ENCODE measurements at regions not wholly inside any gene's neighbourhood (a gene's known extent, or its start where the extent isn't known, plus 50 kb on each side); places are given as distances from the start of the nearest gene placed in this dataset.

- Histone ChIP-seq H3K27me3 (ENCODE audit: control insufficient read depth in 3 of 3, insufficient read depth in 3 of 3, low read depth in 1 of 3, low read length in 3 of 3) (no peaks in the 10 kb centered on the region), H3K4ac (ENCODE audit: low read length) (no peak overlapping the region), H2AFZ (ENCODE audit: low read length) (peak overlapping the region; percentile 61), H3K79me1 (ENCODE audit: low read depth, low read length) (no peaks in the 10 kb centered on the region), H3K27ac (replicated peaks; ENCODE audit: low read length) (no peak overlapping the region), H3K4me3 (ENCODE audit: low read length in 2 of 2) (no peak overlapping the region), H3K23ac (ENCODE audit: low read depth, low read length, poor library complexity) (no peak overlapping the region), H2BK5ac (ENCODE audit: low read length) (no peak overlapping the region), H4K8ac (ENCODE audit: low read depth, low read length) (no peak overlapping the region), H4K91ac (ENCODE audit: low read depth, low read length, poor library complexity) (no peak overlapping the region), H3K14ac (ENCODE audit: low read length) (no peak overlapping the region), H3K4me1 (ENCODE audit: control insufficient read depth in 2 of 2, insufficient read depth in 1 of 2, low read depth in 1 of 2, low read length in 2 of 2) (peaks cover 0 to 3% of the 10 kb centered on the region in 2 donors), H3K18ac (ENCODE audit: low read length) (no peak overlapping the region), H3K36me3 (replicated peaks in 1 of 2; ENCODE audit: control insufficient read depth in 2 of 2, insufficient read depth in 2 of 2, low read length in 2 of 2) (no peaks in the 10 kb centered on the region), H2BK15ac (ENCODE audit: low read length) (no peak overlapping the region), H2BK120ac (ENCODE audit: low read depth, low read length) (no peak overlapping the region), H3K9me3 (replicated peaks in 1 of 2; ENCODE audit: control insufficient read depth in 2 of 2, insufficient read depth in 1 of 2, low read depth in 1 of 2, low read length in 2 of 2) (no peaks in the 10 kb centered on the region), H3K9ac (ENCODE audit: low read depth, low read length, poor library complexity) (no peak overlapping the region), H3K4me2 (ENCODE audit: insufficient read depth, low read length, poor library complexity, severe bottlenecking) (no peak overlapping the region), H2BK12ac (ENCODE audit: low read length) (no peak overlapping the region), H2AK5ac (ENCODE audit: low read depth, low read length) (no peak overlapping the region)
- no CpG with 5 or more reads among the region's 9 CpGs for WGBS, 2 donors (ENCODE audit: extremely low coverage in 2 of 2, insufficient read length in 2 of 2, insufficient replicate concordance in 1 of 2)
- peak; percentile 65 for DNase-seq (ENCODE audit: low spot score)
Observed at GRCh38 chr14:26984311-26985177, 386.7 kb upstream of the NOVA1 start.

GRCh38 chr14:26987744-26988363 lies 390.0 kb upstream of the NOVA1 start:
- H3K4me1 ChIP-seq (ENCODE audit: control insufficient read depth in 2 of 2, insufficient read depth in 1 of 2, low read depth in 1 of 2, low read length in 2 of 2), result peaks cover 0 to 3% of the 10 kb centered on the region in 2 donors
- no peak overlapping the region for H3K4me2 ChIP-seq (ENCODE audit: insufficient read depth, low read length, poor library complexity, severe bottlenecking)
- peak overlapping the region; percentile 36 for H2AFZ ChIP-seq (ENCODE audit: low read length)
- no peak overlapping the region for H3K27ac ChIP-seq (replicated peaks; ENCODE audit: low read length)
- H2BK5ac ChIP-seq (ENCODE audit: low read length), result no peak overlapping the region
- no peak overlapping the region for H3K9ac ChIP-seq (ENCODE audit: low read depth, low read length, poor library complexity)
- no peaks in the 10 kb centered on the region for H3K36me3 ChIP-seq (replicated peaks in 1 of 2; ENCODE audit: control insufficient read depth in 2 of 2, insufficient read depth in 2 of 2, low read length in 2 of 2)
- H4K8ac ChIP-seq (ENCODE audit: low read depth, low read length), result no peak overlapping the region
- no peak overlapping the region for H3K18ac ChIP-seq (ENCODE audit: low read length)
- H2BK120ac ChIP-seq (ENCODE audit: low read depth, low read length), result no peak overlapping the region
- H3K9me3 ChIP-seq (replicated peaks in 1 of 2; ENCODE audit: control insufficient read depth in 2 of 2, insufficient read depth in 1 of 2, low read depth in 1 of 2, low read length in 2 of 2), result no peaks in the 10 kb centered on the region
- no CpG with 5 or more reads among the region's 7 CpGs for WGBS, 2 donors (ENCODE audit: extremely low coverage in 2 of 2, insufficient read length in 2 of 2, insufficient replicate concordance in 1 of 2)
- no peak overlapping the region for H3K4me3 ChIP-seq (ENCODE audit: low read length in 2 of 2)
- H3K14ac ChIP-seq (ENCODE audit: low read length), result no peak overlapping the region
- H3K23ac ChIP-seq (ENCODE audit: low read depth, low read length, poor library complexity), result no peak overlapping the region
- H3K79me1 ChIP-seq (ENCODE audit: low read depth, low read length), result no peaks in the 10 kb centered on the region
- DNase-seq (ENCODE audit: low spot score), result no peak
- no peak overlapping the region for H4K91ac ChIP-seq (ENCODE audit: low read depth, low read length, poor library complexity)
- H2AK5ac ChIP-seq (ENCODE audit: low read depth, low read length), result no peak overlapping the region
- no peaks in the 10 kb centered on the region for H3K27me3 ChIP-seq (ENCODE audit: control insufficient read depth in 3 of 3, insufficient read depth in 3 of 3, low read depth in 1 of 3, low read length in 3 of 3)
- no peak overlapping the region for H2BK15ac ChIP-seq (ENCODE audit: low read length)
- H2BK12ac ChIP-seq (ENCODE audit: low read length), result no peak overlapping the region
- H3K4ac ChIP-seq (ENCODE audit: low read length), result no peak overlapping the region

- no peak overlapping the region for H3K27ac ChIP-seq (replicated peaks; ENCODE audit: low read length)
- H3K4me1 ChIP-seq (ENCODE audit: control insufficient read depth in 2 of 2, insufficient read depth in 1 of 2, low read depth in 1 of 2, low read length in 2 of 2), result no peaks in the 10 kb centered on the region
- H3K4me3 ChIP-seq (ENCODE audit: low read length in 2 of 2), result no peak overlapping the region
- no peak overlapping the region for H3K4ac ChIP-seq (ENCODE audit: low read length)
- no peak overlapping the region for H3K4me2 ChIP-seq (ENCODE audit: insufficient read depth, low read length, poor library complexity, severe bottlenecking)
- no peak overlapping the region for H2BK15ac ChIP-seq (ENCODE audit: low read length)
- no peak overlapping the region for H2AK5ac ChIP-seq (ENCODE audit: low read depth, low read length)
- H2BK5ac ChIP-seq (ENCODE audit: low read length), result no peak overlapping the region
- no peak overlapping the region for H2AFZ ChIP-seq (ENCODE audit: low read length)
- no peaks in the 10 kb centered on the region for H3K9me3 ChIP-seq (replicated peaks in 1 of 2; ENCODE audit: control insufficient read depth in 2 of 2, insufficient read depth in 1 of 2, low read depth in 1 of 2, low read length in 2 of 2)
- no peaks in the 10 kb centered on the region for H3K27me3 ChIP-seq (ENCODE audit: control insufficient read depth in 3 of 3, insufficient read depth in 3 of 3, low read depth in 1 of 3, low read length in 3 of 3)
- no peaks in the 10 kb centered on the region for H3K79me1 ChIP-seq (ENCODE audit: low read depth, low read length)
- no peak for DNase-seq (ENCODE audit: low spot score)
- H3K23ac ChIP-seq (ENCODE audit: low read depth, low read length, poor library complexity), result no peak overlapping the region
- no peaks in the 10 kb centered on the region for H3K36me3 ChIP-seq (replicated peaks in 1 of 2; ENCODE audit: control insufficient read depth in 2 of 2, insufficient read depth in 2 of 2, low read length in 2 of 2)
- H3K9ac ChIP-seq (ENCODE audit: low read depth, low read length, poor library complexity), result no peak overlapping the region
- no peak overlapping the region for H4K8ac ChIP-seq (ENCODE audit: low read depth, low read length)
- no peak overlapping the region for H3K14ac ChIP-seq (ENCODE audit: low read length)
- no peak overlapping the region for H2BK120ac ChIP-seq (ENCODE audit: low read depth, low read length)
- no peak overlapping the region for H4K91ac ChIP-seq (ENCODE audit: low read depth, low read length, poor library complexity)
- no peak overlapping the region for H2BK12ac ChIP-seq (ENCODE audit: low read length)
- no peak overlapping the region for H3K18ac ChIP-seq (ENCODE audit: low read length)
Observed at GRCh38 chr14:26990946-26991345, 393.1 kb upstream of the NOVA1 start.

GRCh38 chr14:26992403-26993115 lies 394.7 kb upstream of the NOVA1 start:
- no peak overlapping the region for H4K8ac ChIP-seq (ENCODE audit: low read depth, low read length)
- H3K9me3 ChIP-seq (replicated peaks in 1 of 2; ENCODE audit: control insufficient read depth in 2 of 2, insufficient read depth in 1 of 2, low read depth in 1 of 2, low read length in 2 of 2), result no peaks in the 10 kb centered on the region
- 100% methylated on average over 2 of the region's 3 CpGs; no CpG with 5 or more reads in 1 of the 2 donors for WGBS, 2 donors (ENCODE audit: extremely low coverage in 2 of 2, insufficient read length in 2 of 2, insufficient replicate concordance in 1 of 2)
- no peak for DNase-seq (ENCODE audit: low spot score)
- H3K4me2 ChIP-seq (ENCODE audit: insufficient read depth, low read length, poor library complexity, severe bottlenecking), result no peak overlapping the region
- no peak overlapping the region for H2BK15ac ChIP-seq (ENCODE audit: low read length)
- H3K23ac ChIP-seq (ENCODE audit: low read depth, low read length, poor library complexity), result no peak overlapping the region
- H4K91ac ChIP-seq (ENCODE audit: low read depth, low read length, poor library complexity), result no peak overlapping the region
- no peaks in the 10 kb centered on the region for H3K4me1 ChIP-seq (ENCODE audit: control insufficient read depth in 2 of 2, insufficient read depth in 1 of 2, low read depth in 1 of 2, low read length in 2 of 2)
- H3K27me3 ChIP-seq (ENCODE audit: control insufficient read depth in 3 of 3, insufficient read depth in 3 of 3, low read depth in 1 of 3, low read length in 3 of 3), result no peaks in the 10 kb centered on the region
- H3K4ac ChIP-seq (ENCODE audit: low read length), result no peak overlapping the region
- no peak overlapping the region for H2BK12ac ChIP-seq (ENCODE audit: low read length)
- no peak overlapping the region for H3K27ac ChIP-seq (replicated peaks; ENCODE audit: low read length)
- no peak overlapping the region for H3K4me3 ChIP-seq (ENCODE audit: low read length in 2 of 2)
- H3K36me3 ChIP-seq (replicated peaks in 1 of 2; ENCODE audit: control insufficient read depth in 2 of 2, insufficient read depth in 2 of 2, low read length in 2 of 2), result no peaks in the 10 kb centered on the region
- H3K14ac ChIP-seq (ENCODE audit: low read length), result no peak overlapping the region
- H2BK120ac ChIP-seq (ENCODE audit: low read depth, low read length), result no peak overlapping the region
- no peaks in the 10 kb centered on the region for H3K79me1 ChIP-seq (ENCODE audit: low read depth, low read length)
- no peak overlapping the region for H2AK5ac ChIP-seq (ENCODE audit: low read depth, low read length)
- H2AFZ ChIP-seq (ENCODE audit: low read length), result no peak overlapping the region
- H3K18ac ChIP-seq (ENCODE audit: low read length), result no peak overlapping the region
- H3K9ac ChIP-seq (ENCODE audit: low read depth, low read length, poor library complexity), result no peak overlapping the region
- no peak overlapping the region for H2BK5ac ChIP-seq (ENCODE audit: low read length)

All from neuronal stem cell (in vitro differentiated cells).